GM08714 (cell line): ENCODE measurements at regions not wholly inside any gene's neighbourhood (a gene's known extent, or its start where the extent isn't known, plus 50 kb on each side); places are given as distances from the start of the nearest gene placed in this dataset.

ENCODE experiments used
- H3K4me3 ChIP-seq: fragments of 200-500 bp; sonication (Bioruptor generic); 2 replicates; pipeline ENCODE4 v1.5.1; 2014; ENCODE audit warnings: mild to moderate bottlenecking, low read length, inconsistent platforms
- ZNF274 ChIP-seq: IDR thresholded peaks from 2 replicates; pipeline ENCODE4 v1.6.1; 2012; ENCODE audit warnings: mild to moderate bottlenecking, low read depth, low read length

GRCh38 chr18:10279471-10279870 is 175.0 kb upstream of the APCDD1 start:
- H3K4me3 ChIP-seq, result no peak overlapping the region
- TF ChIP-seq ZNF274, result no peak

- H3K4me3 ChIP-seq, result no peak overlapping the region
- TF ChIP-seq ZNF274, result no peak
Observed at GRCh38 chr18:10279905-10280644, 174.4 kb upstream of the APCDD1 start.

DNA sequence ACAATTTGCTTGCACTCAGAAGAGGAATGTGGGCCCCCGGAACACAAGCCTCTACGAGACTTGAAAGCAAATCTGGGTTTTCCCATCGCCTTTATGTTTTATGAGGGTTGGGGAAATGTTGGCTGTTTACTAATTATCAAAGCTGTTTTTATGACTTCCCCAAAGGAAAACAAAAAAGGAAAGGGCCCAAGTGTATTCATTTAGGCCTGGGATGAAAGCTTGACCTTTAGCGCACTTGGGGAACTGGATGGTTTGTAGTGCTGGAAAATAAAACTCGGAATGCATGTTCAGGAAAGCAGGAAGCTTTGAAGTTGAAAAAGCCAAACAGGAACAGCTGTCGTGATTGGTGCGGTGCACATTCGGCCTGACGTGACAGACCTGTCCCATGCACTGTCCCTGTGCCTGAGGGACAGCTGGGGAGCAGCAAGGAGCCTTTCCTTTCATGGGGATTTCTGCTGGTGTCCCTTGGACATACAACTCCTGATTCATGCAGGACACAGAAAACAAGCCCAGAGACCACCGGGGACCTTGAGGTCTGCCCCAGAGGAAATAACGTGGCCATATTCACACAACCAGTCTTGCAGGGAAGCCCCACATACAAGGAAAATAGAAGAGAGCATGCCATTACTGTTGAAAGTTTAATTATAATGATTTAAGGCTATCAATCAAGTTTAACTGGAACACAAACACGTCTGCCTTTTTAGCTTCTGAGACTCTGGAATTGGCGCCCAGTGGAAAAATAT is 169.7 kb upstream of the APCDD1 start:
- no peak for TF ChIP-seq ZNF274
- no peak overlapping the region for H3K4me3 ChIP-seq

GRCh38 chr18:10285283-10285640 is 169.2 kb upstream of the APCDD1 start:
- no peak for TF ChIP-seq ZNF274
- H3K4me3 ChIP-seq, result no peak overlapping the region

DNA sequence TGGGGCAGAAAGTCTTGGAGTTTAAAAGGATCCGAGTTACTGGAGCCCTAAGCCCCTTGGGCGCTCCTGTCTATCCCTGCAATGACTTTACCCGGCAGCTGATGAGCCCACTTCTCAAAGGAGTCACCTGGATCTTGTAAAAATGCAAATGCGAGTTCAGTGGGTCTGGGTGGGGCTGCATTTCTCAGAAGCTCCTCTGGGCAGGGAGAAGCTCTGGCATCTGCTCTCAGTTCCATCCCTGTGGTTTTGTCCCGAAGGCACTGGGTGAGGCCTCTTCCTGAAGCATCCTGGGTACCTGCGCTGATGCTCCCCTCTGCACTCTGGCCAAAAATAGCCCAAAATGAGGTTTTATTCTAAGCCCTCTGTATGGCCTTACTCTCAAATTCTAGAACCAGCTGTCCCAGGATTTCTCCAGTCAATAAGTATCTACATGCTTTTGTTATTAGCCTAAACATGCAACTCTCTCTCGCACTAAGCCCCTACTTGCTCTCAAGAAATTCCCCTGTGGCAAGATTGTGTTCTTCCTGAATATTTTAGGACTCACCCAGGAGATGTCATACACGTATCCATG is 167.8 kb upstream of the APCDD1 start:
- H3K4me3 ChIP-seq, result no peak overlapping the region
- TF ChIP-seq ZNF274, result no peak

DNA sequence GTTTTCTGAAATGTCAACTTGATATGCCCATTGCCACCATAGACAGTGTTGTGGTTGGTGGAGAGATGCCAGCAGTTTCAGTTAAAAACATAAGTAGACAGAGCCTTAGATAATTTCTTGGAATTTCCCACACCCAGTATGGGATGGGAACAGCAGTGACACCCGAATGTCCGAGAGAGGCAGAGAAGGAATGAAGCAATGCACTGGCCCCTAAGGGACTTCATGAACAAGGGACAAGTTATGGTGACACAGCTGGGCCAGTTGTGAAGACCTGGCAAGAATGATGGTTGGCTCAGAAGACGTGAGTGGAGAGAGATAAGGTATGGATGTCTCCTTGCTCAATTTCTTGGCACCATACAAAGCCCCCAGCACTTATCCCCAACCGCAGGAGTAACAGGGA is 165.2 kb upstream of the APCDD1 start:
- no peak for TF ChIP-seq ZNF274
- H3K4me3 ChIP-seq, result no peak overlapping the region

DNA sequence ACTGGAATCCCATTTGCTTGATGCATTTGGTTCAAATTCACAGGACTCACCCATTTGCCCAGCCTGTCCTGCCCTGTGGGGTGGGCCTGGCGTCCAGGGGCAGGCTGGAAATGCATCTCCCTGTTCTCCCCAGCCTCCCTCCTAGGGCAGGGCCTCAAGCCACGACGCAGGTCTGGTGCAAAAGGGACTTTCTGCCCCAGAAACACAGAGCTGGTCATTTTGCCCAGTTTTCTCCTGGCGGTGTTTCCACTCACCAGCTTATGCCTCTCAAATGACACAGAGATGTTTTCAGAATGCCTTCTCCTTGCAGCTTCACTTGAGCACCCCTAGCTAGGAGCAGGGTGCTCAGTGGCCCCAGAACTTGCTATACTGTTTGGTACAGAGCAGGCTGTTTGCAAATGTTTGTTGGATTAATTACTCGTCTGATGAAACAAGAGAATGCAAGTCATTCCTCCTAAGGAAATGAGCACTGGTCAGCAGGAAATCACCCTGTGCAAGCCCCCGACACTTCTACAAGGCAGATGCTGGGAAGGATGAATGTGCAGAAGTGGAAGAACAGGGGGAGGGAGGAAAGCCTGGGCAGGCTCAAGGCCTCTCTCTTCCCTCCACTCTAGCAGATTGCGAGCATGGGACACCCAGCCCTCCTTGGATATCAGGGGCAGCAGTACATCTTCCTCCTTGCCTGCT is 164.3 kb upstream of the APCDD1 start:
- TF ChIP-seq ZNF274, result no peak

GRCh38 chr18:10290638-10291235 is 163.7 kb upstream of the APCDD1 start:
- H3K4me3 ChIP-seq, result no peak overlapping the region
- no peak for TF ChIP-seq ZNF274

More for the DNA sequence above, 164.3 kb upstream of the APCDD1 start:
- no peak overlapping the region for H3K4me3 ChIP-seq

DNA sequence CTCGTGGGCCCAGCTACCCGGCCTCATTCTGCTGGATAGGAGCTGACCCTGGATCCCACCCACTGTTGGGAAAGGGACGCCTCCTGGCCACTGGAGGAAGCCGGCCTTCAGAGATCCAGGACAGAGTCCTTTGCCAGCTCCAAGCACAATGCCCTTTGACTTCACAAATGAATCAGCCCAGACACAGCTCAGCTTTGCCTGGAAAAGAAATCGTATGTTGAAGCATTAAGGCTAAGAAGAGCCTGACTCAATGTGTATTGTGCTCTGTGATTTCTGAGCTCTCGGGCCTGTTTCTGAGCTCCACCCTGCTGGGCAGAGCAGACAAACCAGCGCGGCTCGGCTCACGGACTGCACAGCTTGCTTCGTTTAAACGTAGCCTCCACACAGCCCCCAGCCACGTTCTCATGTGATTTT is 162.9 kb upstream of the APCDD1 start:
- no peak overlapping the region for H3K4me3 ChIP-seq
- TF ChIP-seq ZNF274, result no peak

GRCh38 chr18:10293966-10294365 is 160.5 kb upstream of the APCDD1 start:
- H3K4me3 ChIP-seq, result no peak overlapping the region
- TF ChIP-seq ZNF274, result no peak

DNA sequence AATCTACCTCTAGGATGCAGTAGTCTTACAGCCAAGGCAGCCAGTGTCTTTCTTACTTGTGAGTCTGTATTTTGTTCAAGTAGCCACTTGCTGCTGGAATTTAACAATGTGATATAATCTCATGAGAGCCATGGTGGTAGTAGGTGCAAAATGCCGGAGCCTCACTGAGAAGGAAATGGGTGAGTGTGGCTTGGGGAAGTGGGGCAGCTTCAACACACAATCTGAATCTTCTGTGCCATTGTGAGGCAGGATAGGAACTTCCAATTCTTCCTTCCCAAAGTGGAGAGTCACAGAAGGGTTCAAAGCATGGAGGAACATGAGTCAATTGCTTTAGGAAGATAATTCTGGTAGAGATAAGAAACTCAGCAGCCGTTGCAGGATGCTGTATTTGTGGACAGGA is 158.7 kb upstream of the APCDD1 start:
- TF ChIP-seq ZNF274, result no peak
- no peak overlapping the region for H3K4me3 ChIP-seq

GRCh38 chr18:10296491-10296890 is 157.9 kb upstream of the APCDD1 start:
- TF ChIP-seq ZNF274, result no peak
- no peak overlapping the region for H3K4me3 ChIP-seq

- TF ChIP-seq ZNF274, result no peak
- no peak overlapping the region for H3K4me3 ChIP-seq
Observed at GRCh38 chr18:10297086-10297485, 157.3 kb upstream of the APCDD1 start.

- no peak overlapping the region for H3K4me3 ChIP-seq
- TF ChIP-seq ZNF274, result no peak
Observed at GRCh38 chr18:10298346-10298745, 156.1 kb upstream of the APCDD1 start.
